GM12878 (cell line): ENCODE measurements at regions not wholly inside any gene's neighbourhood (a gene's known extent, or its start where the extent isn't known, plus 50 kb on each side); places are given as distances from the start of the nearest gene placed in this dataset.

Experiments used
- ATAC-seq: fragments of 200-7000 bp; cut with Tn5 transposase; 3 replicates; pipeline ENCODE4 v1.9.1; 2020; ENCODE audit warnings: mild to moderate bottlenecking, moderate library complexity
- BruUV-seq: library from RNA; stranded (reverse); fragments of 400-500 nt; replicated peaks from 2 replicates; lab custom pipeline; 2021; lab: Mats Ljungman, UMichigan
- CTCF ChIA-PET: fragments of 300-600 bp; sonication (Branson Sonifier 250); formaldehyde crosslinking; extraction: SDS; loops from one replicate; lab custom pipeline; 2021; ENCODE audit warnings: inconsistent platforms; lab: Yijun Ruan, JAX
- POLR2A ChIA-PET: fragments of 350-600 bp; formaldehyde crosslinking; extraction: SDS; loops from one replicate; lab custom pipeline; 2021; ENCODE audit warnings: inconsistent platforms; lab: Charles Lee
- RAD21 ChIA-PET: fragments of 300-600 bp; sonication (Branson Sonifier 250); formaldehyde crosslinking; loops from one replicate; lab custom pipeline; 2023; ENCODE audit warnings: antibody characterized with exemption; ENCODE audit not compliant: unreplicated experiment; lab: Charles Lee
- SMC1A ChIA-PET: fragments of 300-600 bp; sonication (Branson Sonifier 250); formaldehyde crosslinking; loops from one replicate; lab custom pipeline; 2023; ENCODE audit not compliant: unreplicated experiment, uncharacterized antibody; lab: Charles Lee
- DNase-seq: peaks from one replicate; pipeline ENCODE4 v3.0.0-alpha.2; 2011; ENCODE audit warnings: low read depth, low spot score
- FAIRE-seq: peaks from 3 replicates; lab custom pipeline; 2011; peaks lifted over from hg19 to GRCh38; lab: Jason Lieb, UNC
- H2AFZ ChIP-seq: 2 replicates; pipeline ENCODE4 v1.6.0; 2011; ENCODE audit warnings: low read depth, low read length, control low read depth; ENCODE audit not compliant: control insufficient read depth
- H3K27ac ChIP-seq: 2 replicates; pipeline ENCODE4 v1.5.1; 2011; ENCODE audit warnings: control low read depth; ENCODE audit not compliant: control insufficient read depth, insufficient read depth
- H3K27me3 ChIP-seq, 2 experiments: replicated peaks in 1 of 2; 2 replicates each; pipeline versions ENCODE4 v1.6.0 to v1.6.1; 2011; ENCODE audit warnings: low read length in 1 of 2; ENCODE audit not compliant: control insufficient read depth in 2 of 2, insufficient read depth in 2 of 2
- H3K36me3 ChIP-seq, 2 experiments: 2 replicates each; pipeline ENCODE4 v1.5.1; 2011; ENCODE audit warnings: low read length in 1 of 2; ENCODE audit not compliant: control insufficient read depth in 2 of 2, insufficient read depth in 2 of 2
- H3K4me1 ChIP-seq: 2 replicates; pipeline ENCODE4 v1.6.1; 2011; ENCODE audit warnings: mild to moderate bottlenecking, low read length, moderate library complexity, mixed read lengths; ENCODE audit not compliant: control insufficient read depth, insufficient read depth
- H3K4me2 ChIP-seq: 2 replicates; pipeline ENCODE4 v1.6.0; 2011; ENCODE audit warnings: control low read depth; ENCODE audit not compliant: control insufficient read depth, insufficient read depth
- H3K4me3 ChIP-seq: fragments of 200-600 bp; sonication (generic); 2 replicates; pipeline ENCODE4 v1.5.1; 2016
- H3K79me2 ChIP-seq: 2 replicates; pipeline ENCODE4 v1.6.0; 2011; ENCODE audit warnings: low read length; ENCODE audit not compliant: control insufficient read depth, insufficient read depth
- H3K9ac ChIP-seq: 2 replicates; pipeline ENCODE4 v1.8.0; 2011; ENCODE audit warnings: low read length, control low read depth, mixed read lengths; ENCODE audit not compliant: control insufficient read depth, insufficient read depth
- H3K9me3 ChIP-seq: replicated peaks from 3 replicates; pipeline ENCODE4 v1.5.1; 2011; ENCODE audit warnings: mild to moderate bottlenecking, low read length; ENCODE audit not compliant: control insufficient read depth, insufficient read depth
- H4K20me1 ChIP-seq: 2 replicates; pipeline ENCODE4 v1.6.0; 2011; ENCODE audit not compliant: control insufficient read depth, insufficient read depth
- GABPA ChIP-seq: IDR thresholded peaks from 2 replicates; pipeline ENCODE4 v1.6.1; 2014; ENCODE audit warnings: antibody characterized with exemption, low read depth, mild to moderate bottlenecking, inconsistent platforms
- LARP7 ChIP-seq: fragments of 450-650 bp; IDR thresholded peaks from 2 replicates; pipeline ENCODE4 v1.6.1; 2017; ENCODE audit warnings: mild to moderate bottlenecking
- PML ChIP-seq: IDR thresholded peaks from 2 replicates; pipeline ENCODE4 v1.6.1; 2012; ENCODE audit warnings: low read length, inconsistent platforms
- TBL1XR1 ChIP-seq: IDR thresholded peaks from 2 replicates; pipeline ENCODE4 v1.6.1; 2012; ENCODE audit warnings: low read depth, low read length, improper control_type of control experiment
- ZBTB33 ChIP-seq: fragments of 450-650 bp; IDR thresholded peaks from 2 replicates; pipeline ENCODE4 v1.6.1; 2017; ENCODE audit warnings: mild to moderate bottlenecking
- ZBTB40 ChIP-seq: fragments of 450-650 bp; IDR thresholded peaks from 2 replicates; pipeline ENCODE4 v1.6.1; 2016; ENCODE audit warnings: mild to moderate bottlenecking, moderate library complexity, borderline replicate concordance
- WGBS: methylation state at CpG from one replicate; pipeline ENCODE4 v1.1.6; 2016; ENCODE audit warnings: low lambda C conversion rate; ENCODE audit not compliant: insufficient replicate concordance, insufficient coverage; ENCODE audit errors: missing lambda C conversion rate; 5-methylcytosine and 5-hydroxymethylcytosine counted together
- in situ Hi-C: fragments of 300-500 bp; cut with MboI; formaldehyde crosslinking; loops from 9 replicates; pipeline ENCODE4 v1.14.3; 2018; ENCODE audit warnings: mixed read lengths
- intact Hi-C: fragments of 100-400 bp; cut with micrococcal nuclease; formaldehyde crosslinking; loops from one replicate; pipeline ENCODE4 v1.14.2; 2022; ENCODE audit not compliant: unreplicated experiment

GRCh38 chr2:164314148-164314547, 307.1 kb downstream of the GRB14 start:
- in situ Hi-C loops = no loop called here
- POLR2A ChIA-PET = no interaction called here
- no peaks in the 10 kb centered on the region for H4K20me1 ChIP-seq
- no peak overlapping the region for H2AFZ ChIP-seq
- no peaks in the 10 kb centered on the region for H3K27me3 ChIP-seq
- RAD21 ChIA-PET = no interaction called here
- DNase-seq (no peak), FAIRE-seq (no peak), ATAC-seq (no peak)
- H3K4me1 ChIP-seq = no peaks in the 10 kb centered on the region
- TF ChIP-seq ZBTB40 (no peak), PML (no peak), TBL1XR1 (no peak), ZBTB33 (no peak), LARP7 (no peak), GABPA (no peak)
- SMC1A ChIA-PET = no interaction called here
- H3K36me3 ChIP-seq = no peaks in the 10 kb centered on the region
- CTCF ChIA-PET = no interaction called here
- H3K9ac ChIP-seq = no peak overlapping the region
- no peak overlapping the region for H3K4me3 ChIP-seq
- intact Hi-C loops = no loop called here
- no TSS peak for BruUV-seq
- no peaks in the 10 kb centered on the region for H3K9me3 ChIP-seq
- WGBS = 22% methylated on average over 4 of the region's 4 CpGs
- H3K79me2 ChIP-seq = no peaks in the 10 kb centered on the region
- no peak overlapping the region for H3K4me2 ChIP-seq
- no peak overlapping the region for H3K27ac ChIP-seq
